ENCODE measurements at regions not wholly inside any gene's neighbourhood (a gene's known extent, or its start where the extent isn't known, plus 50 kb on each side); places are given as distances from the start of the nearest gene placed in this dataset.
A peak's percentile ranks its signal among the peaks of the same experiment; 100 is the strongest.
"Not testable (repeated sequence)": the region's sequence is repeated elsewhere in the genome, so short reads cannot be mapped to it uniquely, and the experiment has no call there.

- DNase-seq: no peak
Observed at GRCh38 chrX:34401411-34401810, 255.7 kb downstream of the TMEM47 start.

GRCh38 chrX:34382416-34382815 is 250.3 kb upstream of the FAM47A start:
- DNase-seq: no peak

GRCh38 chrX:34381241-34381640 is 249.1 kb upstream of the FAM47A start:
- DNase-seq: no peak

- DNase-seq: no peak
Observed at GRCh38 chrX:34379891-34380290, 247.8 kb upstream of the FAM47A start.

- no peak for DNase-seq
Observed at GRCh38 chrX:34377645-34378044, 245.5 kb upstream of the FAM47A start.

- DNase-seq: no peak
Observed at GRCh38 chrX:34371754-34372153, 239.6 kb upstream of the FAM47A start.

- no peak for DNase-seq
Observed at GRCh38 chrX:34365471-34365870, 233.4 kb upstream of the FAM47A start.

GRCh38 chrX:34350561-34351335 is 218.6 kb upstream of the FAM47A start:
- DNase-seq: no peak

GRCh38 chrX:34343001-34343400 is 210.9 kb upstream of the FAM47A start:
- no peak for DNase-seq

- no peak for DNase-seq
Observed at GRCh38 chrX:34341814-34342213, 209.7 kb upstream of the FAM47A start.

- no peak for DNase-seq
Observed at GRCh38 chrX:34341258-34341657, 209.1 kb upstream of the FAM47A start.

GRCh38 chrX:34338046-34338445 is 205.9 kb upstream of the FAM47A start:
- DNase-seq: no peak

GRCh38 chrX:34335376-34335775 is 203.3 kb upstream of the FAM47A start:
- not testable (repeated sequence) for DNase-seq

GRCh38 chrX:34332334-34332733 is 200.2 kb upstream of the FAM47A start:
- no peak for DNase-seq

- DNase-seq: no peak
Observed at GRCh38 chrX:34325460-34325859, 193.3 kb upstream of the FAM47A start.

- DNase-seq: not testable (repeated sequence)
Observed at GRCh38 chrX:34320424-34320823, 188.3 kb upstream of the FAM47A start.

GRCh38 chrX:34300871-34301270 is 168.8 kb upstream of the FAM47A start:
- peak; percentile 28 for DNase-seq

GRCh38 chrX:34299451-34299967 is 167.4 kb upstream of the FAM47A start:
- DNase-seq: no peak

- DNase-seq: no peak
Observed at GRCh38 chrX:34294665-34295064, 162.6 kb upstream of the FAM47A start.

GRCh38 chrX:34288782-34289181 is 156.7 kb upstream of the FAM47A start:
- DNase-seq: no peak

- DNase-seq: no peak
Observed at GRCh38 chrX:34279866-34280560, 147.9 kb upstream of the FAM47A start.

GRCh38 chrX:34275699-34276098 is 143.6 kb upstream of the FAM47A start:
- DNase-seq: no peak

- no peak for DNase-seq
Observed at GRCh38 chrX:34270434-34270833, 138.3 kb upstream of the FAM47A start.

GRCh38 chrX:34238896-34239295 is 106.8 kb upstream of the FAM47A start:
- DNase-seq: no peak

Measured in NCI-H1092 treated with DMSO at 0.1 percent for 48 hours (cell line).